ENCODE measurements at regions not wholly inside any gene's neighbourhood (a gene's known extent, or its start where the extent isn't known, plus 50 kb on each side); places are given as distances from the start of the nearest gene placed in this dataset.

DNA sequence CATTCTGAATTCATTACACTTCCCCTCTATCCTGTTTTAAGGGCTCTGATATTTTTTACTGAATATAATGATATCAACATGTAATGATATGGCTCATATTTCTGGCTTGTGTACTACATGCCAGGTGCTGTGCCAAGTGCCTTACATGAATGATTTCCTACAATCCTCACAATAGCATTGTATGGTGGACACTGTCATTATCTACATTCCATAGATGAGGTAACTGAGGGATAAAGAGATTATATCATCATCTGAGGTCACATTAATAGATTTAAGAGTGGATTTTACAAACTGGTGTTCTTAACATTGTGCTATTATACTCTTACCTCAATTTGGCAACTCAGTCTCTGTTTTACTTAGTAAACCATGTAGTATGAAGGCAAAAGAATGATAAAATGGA, 502.0 kb downstream of the LIG4 start:
- DNase-seq (ENCODE audit: extremely low read depth in 1 of 2, low read depth in 1 of 2) = no peak

DNA sequence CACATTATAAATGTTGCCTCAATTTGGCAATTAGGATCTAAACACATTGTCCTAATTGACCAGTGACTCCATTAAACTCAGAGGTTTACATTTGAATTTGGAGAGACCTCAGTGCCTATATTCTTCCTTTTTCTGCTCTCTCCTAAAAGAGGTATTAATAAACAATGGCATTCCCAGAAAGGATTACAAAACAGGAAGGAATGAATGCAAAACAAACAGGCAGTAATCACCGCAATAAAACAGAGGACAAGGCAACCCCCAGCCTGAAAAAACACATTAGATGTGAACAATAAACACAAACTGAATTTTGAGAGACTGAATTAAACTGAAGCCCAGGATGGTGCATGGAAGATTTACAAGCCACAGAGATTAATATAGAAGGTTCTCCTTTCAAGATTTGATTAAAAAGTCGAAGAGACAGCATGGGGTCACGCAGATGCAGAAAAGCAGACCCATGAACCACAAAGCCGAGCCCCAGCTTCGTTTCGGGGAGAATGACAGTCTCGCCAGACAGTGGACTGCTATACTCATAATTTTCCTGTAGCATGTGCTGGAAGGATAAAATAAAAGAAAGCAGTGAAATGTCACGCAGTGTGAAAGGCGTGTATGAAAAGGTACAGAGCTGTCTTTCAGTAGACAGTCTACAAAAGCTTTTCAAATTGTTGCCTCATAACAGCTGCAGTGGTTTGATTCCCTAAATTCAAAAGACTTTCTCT, 503.0 kb downstream of the LIG4 start:
- DNase-seq (ENCODE audit: extremely low read depth in 1 of 2, low read depth in 1 of 2) = no peak

DNA sequence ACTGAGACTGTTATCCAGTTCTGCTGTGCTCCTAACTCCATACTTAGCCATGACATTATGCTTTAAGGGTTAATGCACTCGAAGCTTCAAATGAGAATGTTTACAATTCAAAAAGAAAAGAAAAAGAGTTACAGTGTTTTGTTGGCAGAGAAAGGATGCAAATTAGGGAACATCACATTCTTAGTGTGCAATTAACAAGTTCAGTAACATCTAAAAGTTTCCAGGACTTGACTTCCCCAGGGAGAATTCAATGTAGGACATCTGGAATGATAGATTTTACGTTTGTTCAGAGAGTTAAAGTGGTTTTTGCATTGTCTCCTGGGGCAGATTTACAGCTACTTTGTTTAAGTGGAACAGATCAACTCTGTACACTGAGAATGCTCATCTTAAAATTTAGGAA, 525.2 kb downstream of the LIG4 start:
- no peak for DNase-seq (ENCODE audit: extremely low read depth in 1 of 2, low read depth in 1 of 2)

DNA sequence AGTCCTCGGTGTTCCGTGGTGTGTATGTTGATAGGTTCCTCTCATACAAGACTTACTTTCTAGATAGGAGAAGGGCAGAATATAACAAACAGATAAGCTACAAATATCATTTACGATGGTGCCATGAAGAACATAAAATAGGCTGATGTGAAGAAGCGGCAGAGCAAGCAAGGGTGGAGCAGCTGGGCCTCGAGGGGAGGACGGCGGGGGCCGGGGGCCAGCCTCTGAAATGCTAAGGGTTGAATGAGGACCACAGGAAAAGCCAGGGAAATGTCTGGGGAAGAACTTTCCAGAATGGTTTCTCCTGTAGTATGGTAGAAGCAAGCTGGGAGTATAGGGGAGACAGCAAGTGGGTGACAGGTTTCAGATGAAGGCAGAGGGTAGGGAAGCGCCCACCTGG, 529.5 kb downstream of the LIG4 start:
- DNase-seq (ENCODE audit: extremely low read depth in 1 of 2, low read depth in 1 of 2) = no peak

DNA sequence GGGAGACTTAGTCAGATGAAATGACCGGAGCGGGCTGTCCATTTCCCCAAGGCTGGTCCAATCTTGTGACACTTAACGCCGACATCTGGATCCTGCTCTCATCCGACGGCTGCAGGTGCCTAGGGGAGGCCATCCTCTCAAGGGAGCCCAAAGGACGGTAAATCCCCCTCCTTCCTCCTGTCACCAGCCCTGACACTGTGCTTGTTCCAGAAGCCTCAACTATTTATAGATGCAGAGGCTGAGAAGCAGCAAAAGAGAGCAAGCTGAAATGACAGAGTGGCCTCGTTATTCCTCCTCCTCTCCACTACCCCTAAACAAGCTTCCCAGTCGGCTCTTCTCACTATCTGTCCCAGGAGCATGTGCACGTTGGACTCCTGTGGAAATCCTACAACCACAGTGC, 533.7 kb downstream of the LIG4 start:
- DNase-seq (ENCODE audit: extremely low read depth in 1 of 2, low read depth in 1 of 2) = no peak

DNA sequence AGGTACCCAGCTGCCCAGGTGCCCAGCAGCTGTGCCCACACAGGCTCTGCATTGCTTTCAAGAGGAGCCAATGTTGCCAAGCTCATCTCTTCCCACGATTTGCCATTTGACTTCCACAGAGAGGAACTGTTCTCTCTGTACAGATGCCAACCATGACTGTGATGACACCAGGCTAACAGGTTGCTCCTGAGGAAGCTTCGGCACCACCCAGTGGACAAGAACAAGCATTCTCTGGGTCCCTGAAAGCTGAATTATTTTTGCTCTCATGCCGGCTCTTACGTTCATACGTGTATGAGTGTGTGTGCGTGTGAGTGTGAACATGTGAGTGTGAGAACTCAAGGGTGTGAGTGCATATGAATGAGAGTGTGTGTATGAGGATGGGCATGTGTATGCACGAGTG, 535.2 kb downstream of the LIG4 start:
- no peak for DNase-seq (ENCODE audit: extremely low read depth in 1 of 2, low read depth in 1 of 2)

DNA sequence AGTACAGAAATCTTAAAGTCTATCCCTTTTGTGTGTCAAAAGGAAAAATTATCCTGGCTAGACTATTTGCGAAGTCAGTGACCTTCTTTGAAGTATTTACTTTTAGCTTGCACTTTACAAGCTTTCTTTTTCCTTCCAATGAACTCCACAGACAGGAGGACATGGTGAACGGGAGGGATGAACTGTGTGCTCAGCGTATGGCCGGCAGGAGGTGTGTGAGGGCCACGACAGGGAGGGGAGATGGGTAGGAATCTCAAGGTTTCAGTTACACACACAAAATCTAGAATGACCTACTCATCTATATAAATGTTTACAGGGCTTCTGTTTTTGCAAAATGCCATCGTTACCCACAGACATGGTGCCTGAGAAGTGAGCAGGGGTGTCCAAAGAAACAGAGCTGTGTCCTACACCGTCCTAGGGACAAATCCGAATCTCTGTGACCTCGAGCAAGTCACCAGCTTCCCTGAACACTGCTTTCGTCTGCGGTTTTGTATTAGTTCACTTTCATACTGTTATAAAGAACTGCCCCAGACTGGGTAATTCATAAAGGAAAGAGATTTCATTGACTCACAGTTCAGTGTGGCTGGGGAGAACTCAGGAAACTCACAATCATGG, 537.2 kb downstream of the LIG4 start:
- DNase-seq (ENCODE audit: extremely low read depth in 1 of 2, low read depth in 1 of 2) = no peak

DNA sequence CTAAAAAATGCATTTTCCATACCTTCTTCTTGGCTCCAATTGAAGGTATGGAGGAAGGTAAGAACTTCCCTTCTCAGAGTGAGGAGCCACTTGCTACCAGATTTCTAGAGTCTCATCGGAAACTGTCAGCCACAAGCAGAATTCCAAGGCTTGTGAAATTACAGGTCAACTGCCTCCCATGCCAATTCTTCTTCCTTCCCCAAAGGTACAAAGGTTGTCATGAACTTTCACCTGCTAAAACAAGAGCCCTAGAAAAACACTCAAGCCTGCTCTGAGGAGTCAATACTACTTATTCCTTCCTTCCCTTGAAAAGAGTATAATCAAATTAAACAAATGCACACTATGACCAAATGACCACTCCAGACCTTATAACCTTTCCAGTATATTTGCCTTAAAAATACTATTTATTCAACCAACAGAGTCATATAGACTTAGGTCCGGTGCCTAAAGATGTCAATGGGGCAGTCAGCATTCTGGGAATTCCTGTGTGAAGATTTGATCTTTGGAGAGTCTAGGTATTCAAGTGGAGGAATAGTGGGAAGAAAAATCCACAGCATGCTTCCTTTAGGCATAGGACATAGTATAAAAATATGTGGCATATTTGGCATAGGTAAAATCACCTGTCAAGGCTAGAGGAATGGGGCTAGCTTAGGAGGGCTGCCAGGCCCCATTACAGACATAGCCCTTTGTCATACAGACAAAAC, 539.3 kb downstream of the LIG4 start:
- DNase-seq (ENCODE audit: extremely low read depth in 1 of 2, low read depth in 1 of 2) = no peak

DNA sequence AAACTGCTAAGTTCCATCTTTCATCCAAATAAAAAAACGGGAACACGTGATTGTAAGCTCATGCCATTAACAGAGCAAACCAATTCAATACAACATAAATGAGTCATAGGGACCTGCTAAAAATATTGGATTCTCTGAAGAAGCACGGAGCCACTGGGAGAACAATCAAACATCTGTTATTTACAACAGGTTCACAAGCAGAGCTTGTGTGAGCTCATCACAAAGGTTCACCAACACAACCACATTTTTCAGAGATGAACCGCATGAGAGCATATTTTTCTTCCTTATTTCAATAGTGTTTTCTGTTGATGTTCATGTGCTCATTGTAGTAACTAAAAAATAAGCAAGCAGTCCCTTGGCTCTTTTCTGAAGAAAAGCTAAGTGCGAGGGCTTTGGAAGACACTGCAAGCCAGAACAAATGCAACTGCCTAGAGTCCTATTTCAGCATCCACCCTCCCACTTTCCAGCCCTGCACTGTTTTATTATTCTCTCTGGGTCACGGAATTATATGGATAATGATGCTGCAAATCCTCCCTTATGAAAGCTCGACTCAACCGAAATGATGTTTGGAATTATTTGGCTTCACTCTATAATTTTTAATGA, 545.8 kb downstream of the LIG4 start:
- DNase-seq (ENCODE audit: extremely low read depth in 1 of 2, low read depth in 1 of 2) = no peak

DNA sequence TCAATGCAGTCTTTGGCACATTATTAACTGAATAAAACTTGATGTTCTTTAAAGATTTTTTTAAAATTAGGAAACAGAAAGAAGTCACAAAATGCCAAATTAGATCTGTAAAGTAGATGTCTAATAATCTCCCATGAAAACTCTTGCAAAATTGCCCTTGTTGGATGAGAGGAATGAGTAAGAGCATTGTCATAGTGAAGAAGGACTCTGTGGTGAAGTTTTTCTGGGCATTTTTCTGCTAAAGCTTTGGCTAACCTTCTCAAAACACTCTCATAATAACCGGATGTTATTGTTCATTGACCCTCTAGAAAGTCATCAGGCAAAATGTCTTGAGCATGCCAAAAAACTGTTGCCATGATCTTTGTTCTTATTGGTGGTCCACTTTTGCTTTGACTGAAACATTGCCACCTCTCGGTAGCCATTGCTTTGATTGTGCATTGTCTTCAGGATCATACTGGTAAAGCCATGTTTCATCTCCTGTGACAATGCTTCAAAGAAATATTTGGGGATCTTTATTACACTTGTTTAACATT, 549.3 kb downstream of the LIG4 start:
- no peak for DNase-seq (ENCODE audit: extremely low read depth in 1 of 2, low read depth in 1 of 2)

DNA sequence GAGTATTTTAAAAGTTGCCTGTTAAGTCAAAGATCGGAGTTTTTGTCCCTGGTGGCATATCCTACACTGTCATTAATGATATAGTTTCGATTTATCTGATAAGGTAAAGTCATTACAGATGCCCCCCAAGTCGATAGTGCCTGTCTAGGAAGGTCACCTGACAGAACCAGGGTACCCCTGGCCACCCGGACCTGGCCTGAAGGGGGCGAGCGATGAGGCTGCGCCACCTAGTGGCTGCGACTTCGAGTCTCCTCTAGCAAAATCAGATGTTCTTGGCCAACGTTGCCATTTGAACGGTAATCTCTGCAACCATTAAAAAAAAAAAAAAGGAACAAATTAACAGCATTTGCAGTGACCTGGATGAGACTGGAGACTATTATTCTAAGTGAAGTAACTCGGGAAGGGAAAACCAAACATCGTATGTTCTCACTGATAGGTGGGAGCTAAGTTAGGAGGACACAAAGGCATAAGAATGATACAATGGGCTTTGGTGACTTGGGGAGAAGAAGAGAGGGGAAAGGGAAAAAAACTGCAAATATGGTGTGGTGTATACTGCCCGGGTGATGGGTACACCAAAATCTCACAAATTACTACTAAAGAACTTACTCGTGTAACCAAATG, 565.1 kb downstream of the LIG4 start:
- DNase-seq (ENCODE audit: extremely low read depth in 1 of 2, low read depth in 1 of 2) = peak in 1 of 2 donors; percentile 2

DNA sequence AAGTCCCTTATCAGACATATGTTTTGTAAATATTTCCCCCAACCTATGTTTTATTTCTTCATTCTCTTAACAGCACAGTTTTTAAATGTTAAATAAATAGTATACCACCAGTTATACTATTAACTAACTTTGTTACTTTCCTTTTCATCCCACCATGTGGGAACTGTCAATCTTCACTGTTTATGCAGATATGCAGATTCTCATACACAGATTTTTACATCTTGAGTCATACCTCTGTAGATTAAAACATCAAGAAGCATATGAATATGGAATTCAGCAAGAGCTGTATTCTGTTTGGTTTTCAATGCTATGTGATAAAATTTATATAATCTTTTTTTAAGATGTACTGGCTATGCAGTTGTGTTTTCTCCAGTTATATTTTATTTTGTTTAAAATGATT, 566.3 kb downstream of the LIG4 start:
- DNase-seq (ENCODE audit: extremely low read depth in 1 of 2, low read depth in 1 of 2) = no peak

DNA sequence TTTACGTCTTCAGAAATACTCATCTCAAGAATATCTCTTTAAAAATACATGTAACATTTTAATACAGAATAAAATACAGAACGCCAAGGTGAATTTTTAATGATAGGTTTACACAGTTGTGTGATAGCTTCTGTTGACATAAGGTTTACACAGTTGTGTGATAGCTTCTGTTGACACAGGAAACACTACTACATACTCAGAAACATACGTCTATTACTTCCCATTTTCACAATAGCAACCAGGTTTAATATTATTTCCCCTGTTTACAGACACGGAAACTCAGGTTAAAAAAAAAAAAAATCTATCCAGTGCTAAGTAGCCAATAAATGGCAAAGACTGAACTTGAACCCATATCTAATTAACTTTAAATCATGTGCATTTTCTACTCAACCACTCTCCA, 571.2 kb downstream of the LIG4 start:
- no peak for DNase-seq (ENCODE audit: extremely low read depth in 1 of 2, low read depth in 1 of 2)

DNA sequence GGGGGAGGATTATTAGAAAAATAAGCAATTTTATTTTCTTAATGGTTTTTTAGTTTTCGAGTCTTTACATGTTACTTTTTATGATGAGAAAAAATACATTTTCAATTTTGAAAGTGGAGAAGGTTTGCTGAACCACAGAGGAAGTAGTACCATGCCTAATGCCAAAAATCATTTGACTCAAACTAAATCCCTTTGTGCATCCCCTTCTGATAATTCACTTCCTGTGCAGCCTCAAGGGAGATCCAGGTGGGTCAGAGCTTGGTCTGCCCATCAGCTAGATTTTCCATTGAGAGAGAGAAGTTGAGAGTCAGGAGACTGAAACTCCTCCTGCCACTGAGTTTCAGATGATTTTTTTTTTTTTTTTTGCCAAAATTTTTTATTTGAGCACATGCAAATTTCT, 571.7 kb downstream of the LIG4 start:
- no peak for DNase-seq (ENCODE audit: extremely low read depth in 1 of 2, low read depth in 1 of 2)

DNA sequence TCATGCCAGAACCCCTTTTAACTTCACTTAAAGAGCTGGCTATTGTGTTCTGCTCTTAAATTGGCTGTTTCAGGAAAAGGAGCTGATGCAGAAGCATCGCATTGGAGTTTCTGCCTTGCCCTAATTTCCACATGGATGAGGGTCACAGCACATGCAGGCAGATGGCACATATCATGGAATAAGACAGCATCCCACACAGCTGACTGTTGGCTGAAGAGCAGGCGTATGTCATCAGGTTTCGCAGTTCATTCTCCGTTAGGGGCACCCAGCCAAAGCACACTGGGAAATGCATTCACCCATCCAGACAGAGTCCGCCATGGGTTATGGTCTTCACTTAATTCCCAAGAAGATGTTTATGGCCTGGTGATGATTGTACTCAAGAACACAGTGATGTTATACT, 572.5 kb downstream of the LIG4 start:
- no peak for DNase-seq (ENCODE audit: extremely low read depth in 1 of 2, low read depth in 1 of 2)

DNA sequence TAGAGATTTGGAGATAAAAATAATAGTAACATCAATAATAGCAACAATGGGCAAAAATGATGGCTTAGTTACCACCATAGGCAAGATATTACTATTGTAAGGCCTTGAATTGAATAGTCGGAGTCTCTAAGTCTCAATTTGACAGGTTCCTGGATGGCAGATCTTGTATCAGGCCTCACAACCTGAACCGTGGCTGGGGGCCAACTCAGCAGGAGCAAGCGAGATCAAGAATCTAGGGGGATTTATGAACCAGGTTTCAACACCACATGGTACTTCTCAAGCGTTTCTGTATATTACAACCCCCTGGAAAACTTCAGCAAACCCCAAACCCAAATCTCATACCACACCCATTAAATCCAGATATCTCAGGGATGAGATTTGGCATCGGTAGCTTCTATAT, 573.8 kb downstream of the LIG4 start:
- DNase-seq (ENCODE audit: extremely low read depth in 1 of 2, low read depth in 1 of 2) = no peak

DNA sequence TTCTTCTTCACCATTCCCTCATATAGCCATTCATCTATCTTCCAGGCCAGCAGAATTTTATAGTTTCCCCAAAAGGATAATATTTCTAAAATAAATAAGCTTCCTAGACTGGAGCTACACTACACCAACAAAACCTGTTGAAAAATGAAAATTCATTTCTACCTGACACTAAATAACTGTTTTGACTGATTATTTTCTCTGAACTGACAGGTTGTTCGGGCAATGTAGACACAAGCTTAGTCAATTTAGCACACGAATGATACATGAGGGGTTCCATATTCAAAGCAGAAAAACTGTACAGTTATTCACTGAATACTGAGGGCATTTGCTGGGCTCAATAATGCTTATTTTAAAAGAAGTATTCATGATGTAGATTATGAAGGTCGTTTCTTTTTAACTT, 589.7 kb downstream of the LIG4 start:
- no peak for DNase-seq (ENCODE audit: extremely low read depth in 1 of 2, low read depth in 1 of 2)

DNA sequence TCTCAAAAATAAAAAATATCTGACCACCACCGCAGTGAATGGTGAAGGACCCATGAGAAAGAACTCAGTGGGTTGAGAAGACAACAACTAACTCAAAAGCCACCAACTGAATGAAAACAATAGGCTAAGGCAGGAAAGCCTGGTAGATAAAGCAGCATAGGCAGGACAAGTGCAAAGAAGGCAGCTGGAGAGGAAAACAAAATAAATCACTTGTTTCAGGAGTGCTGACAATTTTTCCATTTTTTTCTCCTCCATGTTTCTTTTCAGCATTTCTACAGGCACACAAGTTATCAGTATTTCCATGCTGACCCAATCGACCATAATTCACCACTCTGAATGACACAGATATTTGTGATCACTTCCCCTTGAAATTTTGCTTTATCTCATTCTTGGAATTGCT, 597.8 kb downstream of the LIG4 start:
- no peak for DNase-seq (ENCODE audit: extremely low read depth in 1 of 2, low read depth in 1 of 2)

DNA sequence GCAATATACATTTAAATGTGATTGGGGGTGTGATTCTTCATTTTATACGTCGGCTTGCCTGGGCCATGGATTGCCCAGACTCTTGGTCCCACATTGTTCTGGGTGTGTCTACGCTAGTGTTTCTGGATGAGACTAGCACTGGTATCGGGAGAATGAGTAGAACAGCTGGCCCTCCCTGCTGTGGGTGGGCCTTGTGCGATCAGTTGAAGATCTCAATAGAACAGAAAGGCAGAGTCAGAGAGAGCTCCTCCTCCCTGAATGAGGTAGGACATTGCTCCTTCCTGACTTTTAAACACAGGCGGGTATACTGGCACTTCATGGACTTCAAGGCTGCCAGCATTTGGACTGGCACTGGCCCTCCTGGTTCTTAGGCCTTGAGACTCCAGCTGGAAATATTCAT, 603.0 kb downstream of the LIG4 start:
- DNase-seq (ENCODE audit: extremely low read depth in 1 of 2, low read depth in 1 of 2) = no peak

DNA sequence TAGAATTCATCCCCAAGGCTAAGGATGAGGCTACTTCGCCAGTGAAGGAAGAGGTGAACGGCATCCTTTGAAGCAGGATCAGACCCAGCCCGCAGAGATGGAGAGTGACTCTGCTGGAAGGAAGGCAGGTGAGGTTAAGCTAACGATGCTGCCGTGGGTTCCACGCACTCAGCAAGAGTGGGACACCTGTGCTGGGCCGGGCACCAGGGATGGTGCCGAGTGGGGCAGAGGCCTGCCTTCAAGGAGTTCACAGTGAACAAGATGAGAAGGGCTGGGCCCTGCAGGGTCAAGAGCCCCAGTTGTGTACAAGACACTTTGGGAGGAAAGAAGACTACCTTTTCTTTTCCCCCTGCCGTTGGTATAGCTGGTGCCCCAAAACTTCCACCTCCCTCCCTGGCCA, 606.6 kb downstream of the LIG4 start:
- DNase-seq (ENCODE audit: extremely low read depth in 1 of 2, low read depth in 1 of 2) = no peak

DNA sequence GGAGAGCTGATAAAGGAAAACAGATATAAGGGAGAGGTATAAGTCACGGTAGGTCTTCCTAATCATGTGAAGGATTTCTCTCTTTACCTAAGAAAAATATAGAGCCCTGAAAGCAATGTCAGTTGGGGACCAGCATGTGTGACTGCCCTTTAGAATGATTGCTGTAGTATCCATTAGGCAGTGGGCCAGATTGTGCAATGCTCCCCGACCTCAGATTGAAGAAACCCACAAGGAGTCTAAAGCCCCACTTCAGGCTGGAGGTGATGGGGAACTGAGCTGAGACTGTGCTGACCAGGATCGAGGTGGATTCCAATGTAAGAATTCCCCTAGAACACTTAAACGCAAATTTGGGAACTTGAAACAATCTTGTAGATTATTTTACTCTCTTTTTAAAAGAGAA, 614.4 kb downstream of the LIG4 start:
- DNase-seq (ENCODE audit: extremely low read depth in 1 of 2, low read depth in 1 of 2) = no peak
